ENCODE measurements at regions not wholly inside any gene's neighbourhood (a gene's known extent, or its start where the extent isn't known, plus 50 kb on each side); places are given as distances from the start of the nearest gene placed in this dataset.

- H4K5ac ChIP-seq (ENCODE audit: low read length), result no peak overlapping the region
- WGBS (ENCODE audit: extremely low coverage, insufficient coverage, low lambda C conversion rate), result no CpG with 5 or more reads among the region's 5 CpGs
- no peak overlapping the region for H3K56ac ChIP-seq (ENCODE audit: low read length)
- no peak overlapping the region for H3K23ac ChIP-seq (ENCODE audit: low read length)
- H3K18ac ChIP-seq (ENCODE audit: low read length), result no peak overlapping the region
- no peak overlapping the region for H4K8ac ChIP-seq (ENCODE audit: low read depth, low read length)
- H2BK15ac ChIP-seq (replicated peaks; ENCODE audit: low read depth), result no peak overlapping the region
- H3K4me2 ChIP-seq (ENCODE audit: low read length), result no peak overlapping the region
- no peak overlapping the region for H2BK120ac ChIP-seq (ENCODE audit: low read depth, low read length)
- no peak overlapping the region for H3K27ac ChIP-seq (ENCODE audit: low read depth, low read length)
- H3K79me2 ChIP-seq (ENCODE audit: control insufficient read depth, insufficient read depth, low read length), result no peaks in the 10 kb centered on the region
- no peak overlapping the region for H3K4ac ChIP-seq (ENCODE audit: low read depth, low read length)
- H3K36me3 ChIP-seq (ENCODE audit: control insufficient read depth, insufficient read depth, low read length), result no peaks in the 10 kb centered on the region
- no peak overlapping the region for H3K4me3 ChIP-seq (ENCODE audit: low read length)
- no peak overlapping the region for H2BK5ac ChIP-seq (ENCODE audit: low read length)
- H3K79me1 ChIP-seq (ENCODE audit: low read length), result no peaks in the 10 kb centered on the region
- H3K4me1 ChIP-seq (ENCODE audit: control insufficient read depth, low read depth, low read length), result no peaks in the 10 kb centered on the region
- H3K9ac ChIP-seq (ENCODE audit: low read length), result no peak overlapping the region
- H3K27me3 ChIP-seq (ENCODE audit: insufficient read depth, low read length, poor library complexity), result no peaks in the 10 kb centered on the region
- H2AK5ac ChIP-seq (ENCODE audit: low read length), result no peak overlapping the region
- no peak for DNase-seq
Measured at GRCh38 chr2:22784566-22784965, 600.4 kb upstream of the KLHL29 start.

- H3K27me3 ChIP-seq (ENCODE audit: insufficient read depth, low read length, poor library complexity), result no peaks in the 10 kb centered on the region
- no peak overlapping the region for H3K4me2 ChIP-seq (ENCODE audit: low read length)
- H2AK5ac ChIP-seq (ENCODE audit: low read length), result no peak overlapping the region
- H3K56ac ChIP-seq (ENCODE audit: low read length), result no peak overlapping the region
- WGBS (ENCODE audit: extremely low coverage, insufficient coverage, low lambda C conversion rate), result no CpG with 5 or more reads among the region's 2 CpGs
- no peak overlapping the region for H3K4me3 ChIP-seq (ENCODE audit: low read length)
- no peak overlapping the region for H3K23ac ChIP-seq (ENCODE audit: low read length)
- no peaks in the 10 kb centered on the region for H3K36me3 ChIP-seq (ENCODE audit: control insufficient read depth, insufficient read depth, low read length)
- no peak overlapping the region for H3K9ac ChIP-seq (ENCODE audit: low read length)
- H3K79me1 ChIP-seq (ENCODE audit: low read length), result no peaks in the 10 kb centered on the region
- H3K4me1 ChIP-seq (ENCODE audit: control insufficient read depth, low read depth, low read length), result no peaks in the 10 kb centered on the region
- H2BK5ac ChIP-seq (ENCODE audit: low read length), result no peak overlapping the region
- H3K27ac ChIP-seq (ENCODE audit: low read depth, low read length), result no peak overlapping the region
- no peak overlapping the region for H3K18ac ChIP-seq (ENCODE audit: low read length)
- H2BK120ac ChIP-seq (ENCODE audit: low read depth, low read length), result no peak overlapping the region
- H3K4ac ChIP-seq (ENCODE audit: low read depth, low read length), result no peak overlapping the region
- H4K8ac ChIP-seq (ENCODE audit: low read depth, low read length), result no peak overlapping the region
- no peak for DNase-seq
- no peaks in the 10 kb centered on the region for H3K79me2 ChIP-seq (ENCODE audit: control insufficient read depth, insufficient read depth, low read length)
- no peak overlapping the region for H2BK15ac ChIP-seq (replicated peaks; ENCODE audit: low read depth)
- no peak overlapping the region for H4K5ac ChIP-seq (ENCODE audit: low read length)
Measured at GRCh38 chr2:22786817-22787216, 598.2 kb upstream of the KLHL29 start.

- H3K27me3 ChIP-seq (ENCODE audit: insufficient read depth, low read length, poor library complexity), result no peaks in the 10 kb centered on the region
- no CpG with 5 or more reads among the region's 1 CpG for WGBS (ENCODE audit: extremely low coverage, insufficient coverage, low lambda C conversion rate)
- H3K23ac ChIP-seq (ENCODE audit: low read length), result no peak overlapping the region
- no peaks in the 10 kb centered on the region for H3K36me3 ChIP-seq (ENCODE audit: control insufficient read depth, insufficient read depth, low read length)
- no peak overlapping the region for H3K4me3 ChIP-seq (ENCODE audit: low read length)
- H3K56ac ChIP-seq (ENCODE audit: low read length), result no peak overlapping the region
- H3K18ac ChIP-seq (ENCODE audit: low read length), result no peak overlapping the region
- DNase-seq, result no peak
- no peak overlapping the region for H2BK5ac ChIP-seq (ENCODE audit: low read length)
- H3K4me2 ChIP-seq (ENCODE audit: low read length), result no peak overlapping the region
- H4K5ac ChIP-seq (ENCODE audit: low read length), result no peak overlapping the region
- no peaks in the 10 kb centered on the region for H3K79me2 ChIP-seq (ENCODE audit: control insufficient read depth, insufficient read depth, low read length)
- no peaks in the 10 kb centered on the region for H3K79me1 ChIP-seq (ENCODE audit: low read length)
- no peak overlapping the region for H3K27ac ChIP-seq (ENCODE audit: low read depth, low read length)
- no peak overlapping the region for H3K9ac ChIP-seq (ENCODE audit: low read length)
- H2BK120ac ChIP-seq (ENCODE audit: low read depth, low read length), result no peak overlapping the region
- no peak overlapping the region for H3K4ac ChIP-seq (ENCODE audit: low read depth, low read length)
- no peak overlapping the region for H2AK5ac ChIP-seq (ENCODE audit: low read length)
- H3K4me1 ChIP-seq (ENCODE audit: control insufficient read depth, low read depth, low read length), result no peaks in the 10 kb centered on the region
- no peak overlapping the region for H2BK15ac ChIP-seq (replicated peaks; ENCODE audit: low read depth)
- no peak overlapping the region for H4K8ac ChIP-seq (ENCODE audit: low read depth, low read length)
Measured at GRCh38 chr2:22787745-22788144, 597.2 kb upstream of the KLHL29 start.

- Histone ChIP-seq H4K8ac (ENCODE audit: low read depth, low read length) (no peak overlapping the region), H3K4me3 (ENCODE audit: low read length) (no peak overlapping the region), H2BK120ac (ENCODE audit: low read depth, low read length) (no peak overlapping the region), H3K4me1 (ENCODE audit: control insufficient read depth, low read depth, low read length) (no peaks in the 10 kb centered on the region), H2AK5ac (ENCODE audit: low read length) (no peak overlapping the region), H3K36me3 (ENCODE audit: control insufficient read depth, insufficient read depth, low read length) (no peaks in the 10 kb centered on the region), H3K27me3 (ENCODE audit: insufficient read depth, low read length, poor library complexity) (no peaks in the 10 kb centered on the region), H3K18ac (ENCODE audit: low read length) (no peak overlapping the region), H3K79me1 (ENCODE audit: low read length) (no peaks in the 10 kb centered on the region), H3K56ac (ENCODE audit: low read length) (no peak overlapping the region), H3K4me2 (ENCODE audit: low read length) (no peak overlapping the region), H3K9ac (ENCODE audit: low read length) (no peak overlapping the region), H2BK15ac (replicated peaks; ENCODE audit: low read depth) (no peak overlapping the region), H3K27ac (ENCODE audit: low read depth, low read length) (no peak overlapping the region), H3K79me2 (ENCODE audit: control insufficient read depth, insufficient read depth, low read length) (no peaks in the 10 kb centered on the region), H3K23ac (ENCODE audit: low read length) (no peak overlapping the region), H4K5ac (ENCODE audit: low read length) (no peak overlapping the region), H3K4ac (ENCODE audit: low read depth, low read length) (no peak overlapping the region), H2BK5ac (ENCODE audit: low read length) (no peak overlapping the region)
- WGBS (ENCODE audit: extremely low coverage, insufficient coverage, low lambda C conversion rate), result no CpG with 5 or more reads among the region's 7 CpGs
- DNase-seq, result no peak
Measured at GRCh38 chr2:22788749-22789327, 596.1 kb upstream of the KLHL29 start.

GRCh38 chr2:22795287-22795866 lies 589.6 kb upstream of the KLHL29 start:
- no peak overlapping the region for H2BK15ac ChIP-seq (replicated peaks; ENCODE audit: low read depth)
- peaks cover 6% of the 10 kb centered on the region for H3K4me1 ChIP-seq (ENCODE audit: control insufficient read depth, low read depth, low read length)
- no peak overlapping the region for H2AK5ac ChIP-seq (ENCODE audit: low read length)
- H3K27ac ChIP-seq (ENCODE audit: low read depth, low read length), result no peak overlapping the region
- no peak overlapping the region for H3K18ac ChIP-seq (ENCODE audit: low read length)
- H3K27me3 ChIP-seq (ENCODE audit: insufficient read depth, low read length, poor library complexity), result no peaks in the 10 kb centered on the region
- H3K79me1 ChIP-seq (ENCODE audit: low read length), result no peaks in the 10 kb centered on the region
- no peak overlapping the region for H3K4me2 ChIP-seq (ENCODE audit: low read length)
- H4K8ac ChIP-seq (ENCODE audit: low read depth, low read length), result no peak overlapping the region
- H3K4me3 ChIP-seq (ENCODE audit: low read length), result no peak overlapping the region
- H3K9ac ChIP-seq (ENCODE audit: low read length), result no peak overlapping the region
- no peak overlapping the region for H2BK120ac ChIP-seq (ENCODE audit: low read depth, low read length)
- no peak overlapping the region for H3K4ac ChIP-seq (ENCODE audit: low read depth, low read length)
- peak; percentile 90 for DNase-seq
- no peak overlapping the region for H4K5ac ChIP-seq (ENCODE audit: low read length)
- H3K23ac ChIP-seq (ENCODE audit: low read length), result no peak overlapping the region
- H3K36me3 ChIP-seq (ENCODE audit: control insufficient read depth, insufficient read depth, low read length), result no peaks in the 10 kb centered on the region
- no peaks in the 10 kb centered on the region for H3K79me2 ChIP-seq (ENCODE audit: control insufficient read depth, insufficient read depth, low read length)
- H2BK5ac ChIP-seq (ENCODE audit: low read length), result no peak overlapping the region
- no CpG with 5 or more reads among the region's 3 CpGs for WGBS (ENCODE audit: extremely low coverage, insufficient coverage, low lambda C conversion rate)
- no peak overlapping the region for H3K56ac ChIP-seq (ENCODE audit: low read length)

GRCh38 chr2:22798386-22798785 lies 586.6 kb upstream of the KLHL29 start:
- Histone ChIP-seq H4K5ac (ENCODE audit: low read length) (no peak overlapping the region), H2BK15ac (replicated peaks; ENCODE audit: low read depth) (no peak overlapping the region), H3K27me3 (ENCODE audit: insufficient read depth, low read length, poor library complexity) (no peaks in the 10 kb centered on the region), H3K9ac (ENCODE audit: low read length) (no peak overlapping the region), H4K8ac (ENCODE audit: low read depth, low read length) (no peak overlapping the region), H2BK120ac (ENCODE audit: low read depth, low read length) (no peak overlapping the region), H3K27ac (ENCODE audit: low read depth, low read length) (no peak overlapping the region), H3K4ac (ENCODE audit: low read depth, low read length) (no peak overlapping the region), H3K79me1 (ENCODE audit: low read length) (no peaks in the 10 kb centered on the region), H3K36me3 (ENCODE audit: control insufficient read depth, insufficient read depth, low read length) (no peaks in the 10 kb centered on the region), H3K23ac (ENCODE audit: low read length) (no peak overlapping the region), H3K56ac (ENCODE audit: low read length) (no peak overlapping the region), H3K4me1 (ENCODE audit: control insufficient read depth, low read depth, low read length) (peaks cover 6% of the 10 kb centered on the region), H2AK5ac (ENCODE audit: low read length) (no peak overlapping the region), H3K79me2 (ENCODE audit: control insufficient read depth, insufficient read depth, low read length) (no peaks in the 10 kb centered on the region), H3K4me3 (ENCODE audit: low read length) (no peak overlapping the region), H3K4me2 (ENCODE audit: low read length) (no peak overlapping the region), H2BK5ac (ENCODE audit: low read length) (no peak overlapping the region), H3K18ac (ENCODE audit: low read length) (no peak overlapping the region)
- no CpG with 5 or more reads among the region's 1 CpG for WGBS (ENCODE audit: extremely low coverage, insufficient coverage, low lambda C conversion rate)
- DNase-seq, result no peak
